Gastroesophageal sphincter (tissue), 4 donors: ENCODE measurements at regions not wholly inside any gene's neighbourhood (a gene's known extent, or its start where the extent isn't known, plus 50 kb on each side); places are given as distances from the start of the nearest gene placed in this dataset.

Experiments
- ATAC-seq: fragments of 150-250 bp; one replicate; pipeline ENCODE4 v1.9.1; 2016; ENCODE audit warnings: mild to moderate bottlenecking, moderate library complexity
- H3K27ac ChIP-seq, 4 donors: fragments of 200-600 bp; sonication (generic) in 3 of 4; 1 replicate in 3 of 4; 2 replicates in 1 of 4; pipeline ENCODE4 v1.5.1; 2016 to 2019
- H3K27me3 ChIP-seq: fragments of 200-600 bp; sonication (generic); one replicate; pipeline ENCODE4 v1.5.1; 2019
- H3K36me3 ChIP-seq, 2 donors: fragments of 200-600 bp; sonication (generic); one replicate each; pipeline ENCODE4 v1.5.1; 2019; ENCODE audit warnings: control low read depth in 1 of 2
- H3K4me1 ChIP-seq, 3 donors: fragments of 200-600 bp; sonication (generic); 1 replicate in 2 of 3; 2 replicates in 1 of 3; pipeline ENCODE4 v1.5.1; 2016 to 2019; ENCODE audit warnings: control low read depth in 2 of 3
- H3K4me3 ChIP-seq, 2 donors: fragments of 200-600 bp; sonication (generic); one replicate each; pipeline ENCODE4 v1.5.1; 2019; ENCODE audit warnings: mild to moderate bottlenecking in 1 of 2, moderate library complexity in 1 of 2
- H3K9me3 ChIP-seq, 3 donors: fragments of 200-600 bp; sonication (generic); one replicate each; pipeline ENCODE4 v1.5.1; 2017 to 2019; ENCODE audit warnings: control low read depth in 2 of 3
- CTCF ChIP-seq, 4 experiments: fragments of 200-600 bp in 2 of 4; fragments of 450-650 bp in 2 of 4; sonication (generic) in 1 of 4; IDR thresholded peaks; one replicate each; pipeline ENCODE4 v1.5.1; 2017 to 2019; ENCODE audit warnings: antibody characterized with exemption in 4 of 4, mild to moderate bottlenecking in 2 of 4, moderate library complexity in 2 of 4
- EP300 ChIP-seq: sonication (generic); formaldehyde crosslinking; IDR thresholded peaks from one replicate; pipeline ENCODE4 v1.6.1; 2017; ENCODE audit warnings: antibody characterized with exemption, mild to moderate bottlenecking
- POLR2A ChIP-seq, 2 donors: fragments of 450-650 bp; IDR thresholded peaks; one replicate each; pipeline ENCODE4 v1.6.1; 2017; ENCODE audit warnings: antibody characterized with exemption in 2 of 2, mild to moderate bottlenecking in 2 of 2, moderate library complexity in 1 of 2
- POLR2AphosphoS5 ChIP-seq: sonication (generic); formaldehyde crosslinking; IDR thresholded peaks from one replicate; pipeline ENCODE4 v1.6.1; 2017; ENCODE audit warnings: antibody characterized with exemption
- WGBS, 2 donors: methylation state at CpG; one replicate each; pipeline ENCODE4 v1.1.5; 2018; ENCODE audit warnings: low coverage in 1 of 2; 5-methylcytosine and 5-hydroxymethylcytosine counted together

GRCh38 chr3:194768586-194768985, 82.9 kb downstream of the FAM43A start:
- ATAC-seq, result no peak
- Histone ChIP-seq H3K27me3 (no peaks in the 10 kb centered on the region), H3K9me3 (no peaks in the 10 kb centered on the region), H3K4me3 (peak overlapping the region in 1 of 2 donors; percentile 42), H3K36me3 (no peaks in the 10 kb centered on the region), H3K4me1 (peaks cover 0 to 33% (median 5%) of the 10 kb centered on the region in 3 donors), H3K27ac (peak overlapping the region in 3 of 4 donors; percentile 12 to 64 (median 40))
- WGBS, 2 donors, result 75 to 79% methylated on average over 6 to 8 of the region's 10 CpGs
- TF ChIP-seq CTCF (IDR thresholded peaks at IDR 0.05) (no peak), POLR2AphosphoS5 (no peak)

DNA sequence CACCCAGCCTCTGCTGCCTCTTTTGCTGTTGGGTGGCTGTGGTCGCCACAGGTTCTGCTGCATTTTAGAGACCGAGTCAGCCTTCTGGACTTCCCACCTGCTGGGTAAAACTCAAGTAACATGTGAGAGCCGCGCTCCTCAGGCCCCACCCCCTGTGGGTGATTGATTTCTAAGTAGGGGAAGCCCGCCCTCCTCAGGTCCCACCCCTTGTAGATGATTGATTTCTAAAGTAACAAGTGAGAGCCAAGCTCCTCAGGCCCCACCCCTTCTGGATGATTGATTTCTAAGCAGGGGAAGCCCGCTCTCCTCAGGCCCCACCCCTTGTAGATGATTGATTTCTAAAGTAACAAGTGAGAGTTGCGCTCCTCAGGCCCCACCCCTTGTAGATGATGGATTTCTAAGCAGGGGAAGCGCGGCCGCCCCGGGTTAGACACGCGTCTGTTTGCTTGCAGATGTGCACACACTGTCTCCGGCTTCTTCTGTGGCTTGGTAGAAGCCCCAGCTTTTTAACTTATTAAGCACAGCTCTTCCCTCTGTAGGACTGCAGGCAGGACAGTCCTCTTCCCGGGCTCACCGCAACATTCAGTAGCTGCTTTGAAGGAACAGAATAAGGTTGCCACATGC, 83.4 kb downstream of the FAM43A start:
- Histone ChIP-seq H3K27ac (peak overlapping the region in 3 of 4 donors; percentile 58 to 64 (median 62)), H3K4me3 (peak overlapping the region; percentile 33 to 42), H3K27me3 (no peaks in the 10 kb centered on the region), H3K36me3 (no peaks in the 10 kb centered on the region), H3K4me1 (peaks cover 0 to 37% (median 5%) of the 10 kb centered on the region in 3 donors), H3K9me3 (no peaks in the 10 kb centered on the region)
- peak; percentile 97 for ATAC-seq
- TF ChIP-seq POLR2A (IDR thresholded peaks at IDR 0.05) (no peak), CTCF (IDR thresholded peaks at IDR 0.05) (peak in 2 of 4 experiments; percentile 7 to 10)
- WGBS, 2 donors, result 0 to 6% methylated on average over 12 to 15 of the region's 16 CpGs

GRCh38 chr3:194772241-194773000, 86.7 kb downstream of the FAM43A start:
- H3K4me1 ChIP-seq, result peaks cover 0 to 41% (median 5%) of the 10 kb centered on the region in 3 donors
- H3K27ac ChIP-seq, result peak overlapping the region in 3 of 4 donors; percentile 49 to 64 (median 60)
- no peak for ATAC-seq
- TF ChIP-seq POLR2AphosphoS5, result no peak
- no peaks in the 10 kb centered on the region for H3K36me3 ChIP-seq
- no peaks in the 10 kb centered on the region for H3K9me3 ChIP-seq
- peaks cover 3% of the 10 kb centered on the region for H3K27me3 ChIP-seq
- WGBS, 2 donors, result 57 to 71% methylated on average over 7 to 10 of the region's 13 CpGs
- H3K4me3 ChIP-seq, result no peak overlapping the region

DNA sequence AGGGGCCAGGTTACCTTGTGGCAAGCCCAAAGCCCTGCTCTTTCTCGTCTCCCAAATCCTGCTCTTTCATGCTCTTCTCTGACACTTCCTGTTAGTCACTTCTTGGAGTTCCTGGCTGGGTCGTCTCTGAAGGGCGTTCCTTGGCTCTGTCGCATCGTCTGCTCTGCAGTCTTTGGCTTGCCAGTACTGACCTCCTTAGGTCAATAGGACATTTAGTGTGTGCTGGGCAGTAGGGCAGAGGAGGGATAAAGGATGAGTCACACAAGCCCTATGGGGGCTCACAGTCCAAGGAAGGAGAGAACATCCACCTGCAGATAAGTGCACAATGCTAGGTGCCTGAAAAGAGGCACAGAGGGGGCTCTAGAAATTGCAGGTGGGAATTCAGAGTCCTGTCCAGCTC, 87.5 kb downstream of the FAM43A start:
- H3K27ac ChIP-seq, result peak overlapping the region in 3 of 4 donors; percentile 49 to 64 (median 60)
- H3K4me3 ChIP-seq, result no peak overlapping the region
- H3K9me3 ChIP-seq, result no peaks in the 10 kb centered on the region
- TF ChIP-seq POLR2AphosphoS5 (peak; percentile 47), POLR2A (IDR thresholded peaks at IDR 0.05) (no peak)
- H3K4me1 ChIP-seq, result peaks cover 0 to 41% (median 5%) of the 10 kb centered on the region in 3 donors
- H3K36me3 ChIP-seq, result no peaks in the 10 kb centered on the region
- peak; percentile 60 for ATAC-seq
- 23% methylated on average over 5 of the region's 5 CpGs; no CpG with 5 or more reads in 1 of the 2 donors for WGBS, 2 donors
- peaks cover 3% of the 10 kb centered on the region for H3K27me3 ChIP-seq

DNA sequence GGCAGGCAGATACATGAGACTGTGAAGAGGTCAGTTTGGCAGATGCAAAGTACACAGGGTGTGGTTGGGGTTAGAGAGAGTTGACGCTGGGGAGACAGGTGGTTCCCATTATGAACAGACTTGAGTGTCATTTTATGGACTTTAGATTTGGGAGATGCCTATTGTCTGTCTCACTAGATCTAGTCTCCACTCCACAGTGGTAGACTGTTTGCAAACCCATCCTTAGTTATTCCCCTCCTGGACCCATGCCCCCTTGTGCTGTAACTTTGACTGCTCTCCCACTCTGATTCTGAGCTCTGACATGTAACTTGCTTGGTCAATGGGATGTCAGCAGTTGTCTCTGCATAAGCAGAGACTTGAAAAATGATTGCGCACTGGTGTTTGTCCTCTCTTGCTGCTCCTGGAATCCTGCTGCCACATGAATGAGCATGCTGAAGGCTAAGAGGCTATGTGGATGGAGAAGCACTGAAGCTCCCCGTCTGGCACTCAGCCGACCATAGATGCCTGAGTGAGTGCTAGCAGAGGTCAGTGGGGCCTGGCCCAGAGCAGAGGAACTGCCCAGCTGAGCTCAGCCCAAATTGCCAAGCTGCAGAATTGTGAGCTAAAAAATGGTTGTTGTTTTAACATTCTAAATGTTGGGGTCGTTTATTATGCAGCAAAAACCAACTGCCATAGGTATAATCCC, 88.2 kb downstream of the FAM43A start:
- H3K9me3 ChIP-seq, result no peaks in the 10 kb centered on the region
- H3K4me3 ChIP-seq, result no peak overlapping the region
- peak; percentile 25 for ATAC-seq
- peaks cover 3% of the 10 kb centered on the region for H3K27me3 ChIP-seq
- H3K27ac ChIP-seq, result peak overlapping the region in 3 of 4 donors; percentile 49 to 64 (median 60)
- no peaks in the 10 kb centered on the region for H3K36me3 ChIP-seq
- 40 to 100% methylated on average over 1 to 2 of the region's 5 CpGs for WGBS, 2 donors
- H3K4me1 ChIP-seq, result peaks cover 0 to 35% (median 0%) of the 10 kb centered on the region in 3 donors
- TF ChIP-seq POLR2AphosphoS5 (no peak), EP300 (no peak), POLR2A (IDR thresholded peaks at IDR 0.05) (no peak), CTCF (IDR thresholded peaks at IDR 0.05) (no peak)
